Activated CD4-positive, alpha-beta T cell treated with anti-CD3 and anti-CD28 coated beads, Interleukin-10, Interleukin-2, amounts not matched to agents 100 ng/mL and 50 ng/mL, durations not matched to agents 16 hours and 8 hours (primary cell): ENCODE measurements at regions not wholly inside any gene's neighbourhood (a gene's known extent, or its start where the extent isn't known, plus 50 kb on each side); places are given as distances from the start of the nearest gene placed in this dataset.

Experiments used
- DNase-seq: peaks from one replicate; pipeline ENCODE4 v3.0.0-alpha.2; 2020

DNA sequence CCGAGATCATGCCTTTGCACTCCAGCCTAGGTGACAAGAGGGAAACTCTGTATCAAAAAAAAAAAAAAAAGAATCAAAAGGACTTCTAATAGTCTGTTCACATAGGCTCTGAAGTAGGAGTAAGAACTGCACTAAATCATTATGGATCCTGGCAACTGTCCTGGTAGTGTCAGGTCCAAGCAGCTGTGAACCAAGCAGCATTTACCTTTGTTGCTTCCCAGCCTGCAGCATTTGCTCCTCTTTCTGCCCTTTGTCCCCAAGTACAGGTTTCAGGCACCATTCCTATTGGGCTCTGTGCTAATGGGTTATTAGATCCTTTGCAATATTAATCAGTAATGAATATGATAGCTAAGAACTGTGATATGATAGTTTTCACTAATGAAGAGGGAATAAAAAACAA, 77.4 kb upstream of the NBEA start:
- no peak for DNase-seq

DNA sequence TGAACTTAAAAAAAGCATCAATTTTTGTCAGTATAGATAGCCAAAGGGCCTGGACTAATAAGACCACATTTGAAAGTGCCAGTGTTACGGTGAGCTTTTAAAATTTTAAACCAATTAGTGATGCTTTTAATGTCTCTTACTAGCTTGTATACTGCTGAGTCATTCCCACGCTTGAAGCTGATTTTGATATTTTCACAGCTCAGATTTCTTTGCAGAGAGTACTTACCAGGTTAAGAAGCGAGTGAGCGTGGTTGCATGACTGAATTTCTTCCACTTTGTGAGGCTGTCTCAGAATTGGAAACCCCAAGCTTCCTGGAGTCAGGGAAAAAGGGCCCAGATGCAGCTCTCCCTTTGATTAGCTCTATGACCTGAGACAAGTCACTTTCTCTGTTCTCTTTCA, 74.5 kb upstream of the NBEA start:
- DNase-seq: peak; percentile 2

DNA sequence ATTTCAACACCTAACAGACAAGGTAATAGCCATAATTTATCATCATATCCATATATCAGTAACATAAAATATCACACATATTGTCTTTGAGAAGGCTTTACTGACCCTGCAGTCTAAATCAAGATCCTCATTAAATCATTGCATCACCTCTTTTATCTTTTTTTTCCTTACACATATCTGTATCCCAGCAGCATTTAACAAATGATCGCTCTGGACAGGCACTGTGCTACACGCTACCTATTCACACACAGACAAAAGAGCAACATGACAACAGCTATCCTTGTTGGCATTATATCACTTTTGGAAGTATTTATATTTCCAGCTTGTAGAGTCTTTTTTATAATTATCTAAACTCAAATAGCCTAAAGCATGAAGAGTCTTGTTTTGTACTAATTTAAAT, 73.3 kb upstream of the NBEA start:
- DNase-seq: no peak

DNA sequence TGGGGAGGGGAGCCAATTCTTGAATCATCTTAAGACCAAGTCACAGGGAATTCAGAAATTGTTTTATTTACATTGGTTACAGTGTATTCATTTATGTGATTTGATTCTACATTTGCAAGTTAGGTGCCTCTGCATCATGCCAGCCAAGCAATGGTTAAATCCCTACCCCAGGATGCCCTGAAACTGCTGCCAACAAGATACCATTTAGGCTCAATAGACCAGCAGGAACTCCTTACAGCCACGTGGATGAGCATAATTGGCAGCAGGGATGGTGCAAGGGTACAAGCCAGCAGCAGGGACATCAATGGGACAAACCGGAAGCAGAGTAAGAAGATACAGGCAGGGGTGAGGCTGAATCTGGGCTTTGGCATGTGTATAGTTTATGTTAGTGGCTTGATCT, 72.4 kb upstream of the NBEA start:
- no peak for DNase-seq

DNA sequence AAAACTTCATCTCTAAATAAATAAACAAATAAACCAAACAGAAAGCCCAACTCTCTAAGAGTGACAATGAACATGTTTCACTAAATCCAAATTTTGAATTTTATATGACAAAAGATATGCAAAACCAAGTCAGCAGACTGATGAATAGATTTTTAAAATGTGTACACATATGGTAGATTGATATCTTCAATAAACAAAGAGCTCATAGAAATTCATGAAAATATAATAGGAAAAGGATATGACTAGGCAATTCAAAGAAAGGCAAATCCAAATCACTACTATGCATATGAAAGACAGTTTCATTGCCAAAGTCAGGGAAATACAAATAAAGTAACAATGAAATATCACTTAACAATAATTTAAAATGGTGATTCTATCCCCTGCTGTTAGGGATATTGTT, 63.7 kb upstream of the NBEA start:
- DNase-seq: no peak

DNA sequence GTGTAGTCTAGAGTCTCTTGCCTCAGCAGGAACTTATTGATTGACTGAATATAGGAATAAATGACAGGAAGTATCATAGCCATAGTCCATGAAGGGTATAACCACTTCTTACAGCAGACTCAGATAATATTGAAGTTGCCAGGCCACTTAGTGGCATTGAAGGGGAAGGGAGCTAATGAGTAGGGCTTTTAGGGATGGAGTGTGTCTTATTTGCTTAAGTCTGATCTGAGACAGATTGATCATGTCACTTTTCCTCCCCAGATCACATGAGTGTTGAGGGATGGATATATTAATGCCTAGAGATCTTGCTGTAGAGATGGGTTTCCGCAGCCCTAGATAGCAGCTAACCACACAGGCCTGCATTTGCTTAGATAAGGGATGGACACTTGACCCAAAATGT, 62.2 kb upstream of the NBEA start:
- no peak for DNase-seq

DNA sequence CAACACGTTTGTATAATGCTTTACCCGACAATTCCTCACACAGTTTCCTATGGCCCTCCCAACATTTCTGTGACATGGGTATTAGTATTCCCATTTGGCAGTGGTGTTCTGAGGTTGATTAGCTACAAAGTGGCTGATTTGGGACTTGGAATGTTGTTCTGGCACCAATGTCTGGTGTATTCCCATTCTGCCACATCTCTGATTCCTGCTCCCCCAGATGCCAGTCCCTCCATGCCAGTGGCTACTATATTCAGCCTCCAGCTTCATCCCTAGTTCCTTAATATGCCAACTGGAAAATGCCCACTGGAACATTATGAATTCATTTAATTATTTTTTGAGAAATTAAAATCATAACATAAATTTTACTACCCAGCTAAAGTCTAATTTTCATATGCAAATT, 60.6 kb upstream of the NBEA start:
- DNase-seq: no peak

DNA sequence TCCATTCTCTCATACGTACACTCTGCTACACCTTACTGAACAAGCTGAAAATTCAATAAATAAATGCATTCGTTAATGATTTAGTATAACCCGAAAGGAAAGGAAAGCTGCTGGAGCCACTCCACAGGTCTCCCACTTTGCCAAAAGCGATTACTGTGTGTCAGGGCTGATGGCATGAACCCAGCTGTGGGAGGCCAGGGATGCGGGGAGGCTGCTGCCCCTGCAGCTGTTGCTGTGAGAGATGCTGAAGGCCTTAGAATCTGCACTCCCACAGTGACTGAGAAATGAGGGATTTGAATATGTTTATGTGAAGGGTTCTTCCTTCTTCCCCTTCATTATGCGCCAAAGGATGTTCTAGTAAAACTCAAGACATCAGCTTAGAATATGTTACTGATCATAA, 58.7 kb upstream of the NBEA start:
- DNase-seq: no peak

DNA sequence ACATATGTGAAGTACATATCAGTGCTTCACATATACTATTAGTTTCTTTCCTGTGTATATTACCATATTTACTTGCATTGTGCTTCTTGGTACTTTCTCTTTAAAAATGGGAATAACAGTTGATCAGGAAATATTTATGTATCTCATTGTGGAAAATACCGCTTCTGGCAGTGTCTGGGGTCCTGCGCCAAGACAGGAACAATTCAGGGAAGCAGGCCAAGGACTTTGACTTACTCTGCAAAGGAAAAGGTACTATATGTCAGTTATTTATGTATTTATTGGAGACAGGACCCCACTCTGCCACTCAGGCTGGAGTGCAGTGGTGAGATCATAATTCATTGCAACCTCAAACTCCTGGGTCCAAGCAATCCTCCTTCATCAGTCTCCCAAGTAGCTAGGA, 57.7 kb upstream of the NBEA start:
- no peak for DNase-seq

DNA sequence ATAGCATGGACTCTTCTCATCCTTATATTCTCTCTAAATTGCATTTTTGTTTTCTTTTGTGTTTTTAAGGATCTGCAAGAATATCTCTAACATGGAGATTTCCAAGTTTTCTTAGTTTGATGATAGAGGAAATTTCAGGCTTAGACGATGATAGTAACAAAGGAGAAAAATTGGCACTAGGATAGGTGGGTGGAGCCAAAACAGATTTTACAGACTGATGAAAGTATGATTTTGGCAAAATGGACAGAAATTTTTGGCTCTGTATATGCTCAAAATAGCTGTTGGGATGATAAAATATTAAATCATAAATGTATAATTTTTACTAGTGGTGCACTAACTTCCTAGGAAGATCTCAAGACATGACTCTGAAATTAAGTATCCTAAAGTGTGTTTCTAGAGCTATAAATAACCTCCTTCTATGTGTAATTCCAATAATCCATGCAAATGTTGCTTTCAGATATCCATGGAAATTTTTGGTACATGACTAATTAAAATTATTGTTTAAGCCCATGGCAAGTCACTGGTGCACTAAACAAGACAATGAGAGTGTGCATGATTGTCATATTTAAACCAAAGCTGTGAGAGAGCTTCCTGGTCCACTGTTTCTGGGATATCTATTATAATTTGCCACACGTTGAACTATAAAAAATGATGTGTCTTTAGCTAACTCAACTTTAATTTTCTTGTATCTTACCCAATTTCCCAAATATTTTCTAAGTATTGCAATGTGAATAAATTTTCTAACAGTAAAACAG, 55.8 kb upstream of the NBEA start:
- no peak for DNase-seq

DNA sequence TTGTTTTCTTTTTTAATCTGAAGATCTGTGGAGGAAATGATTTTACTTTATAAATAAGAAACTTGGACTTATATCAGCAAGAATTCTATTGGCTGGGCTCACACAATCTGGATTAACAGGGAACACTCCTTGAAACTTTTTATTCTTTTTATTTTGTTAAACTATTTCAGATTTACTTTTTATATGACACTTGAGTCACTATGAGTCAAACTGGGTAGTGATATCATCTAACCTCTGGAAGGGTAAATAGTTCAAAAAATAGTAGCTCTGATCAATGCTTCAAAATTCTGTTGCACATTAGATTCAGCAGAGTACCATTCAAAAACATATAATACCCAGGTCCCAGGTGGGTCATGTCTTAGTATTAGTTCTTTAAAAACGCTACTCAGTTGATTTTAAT, 55.1 kb upstream of the NBEA start:
- DNase-seq: no peak
